IPS-NIHi7 (cell line): ENCODE measurements at regions not wholly inside any gene's neighbourhood (a gene's known extent, or its start where the extent isn't known, plus 50 kb on each side); places are given as distances from the start of the nearest gene placed in this dataset.

Experiments used
- DNase-seq: peaks from one replicate; pipeline ENCODE4 v3.0.0; 2012; ENCODE audit warnings: mixed read lengths; ENCODE audit errors: extremely low spot score

DNA sequence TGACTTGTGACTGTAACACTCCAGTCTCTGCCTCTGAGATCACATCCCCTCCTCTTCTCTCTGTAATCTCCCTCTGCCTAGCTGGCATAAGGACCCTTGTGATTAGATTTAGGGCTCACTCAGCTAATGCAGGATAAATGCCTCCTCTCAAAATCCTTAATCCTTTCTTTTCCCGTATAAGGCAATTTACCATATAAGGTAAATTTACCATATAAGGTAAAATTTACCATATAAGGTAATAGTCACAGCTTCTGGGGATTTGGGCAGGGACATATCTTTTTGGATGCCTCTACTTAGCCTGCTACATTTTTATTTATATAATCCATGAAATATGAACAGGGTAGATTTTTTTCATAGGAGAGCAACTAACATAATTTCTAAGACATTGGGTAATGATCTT, 318.0 kb upstream of the PUM3 start:
- DNase-seq, result no peak

DNA sequence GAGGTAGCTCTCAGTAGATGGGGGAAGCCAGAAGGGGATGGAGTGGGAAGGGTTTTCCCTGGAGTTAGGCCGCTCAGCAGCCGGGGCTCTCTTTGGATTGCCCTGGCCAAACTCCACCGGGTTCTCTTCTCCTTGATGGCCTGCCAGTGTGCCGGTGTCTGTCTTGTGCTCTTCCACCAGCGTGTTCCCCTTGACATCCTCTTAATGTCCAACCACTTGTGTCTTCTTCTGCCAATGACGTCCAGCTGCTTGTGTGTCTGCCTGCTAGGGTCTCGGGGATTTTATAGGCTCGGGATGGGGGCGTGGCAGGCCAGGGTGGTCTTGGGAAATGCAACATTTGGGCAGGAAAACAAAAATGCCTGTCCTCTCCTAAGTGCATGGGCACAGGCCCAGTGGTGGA, 313.1 kb upstream of the PUM3 start:
- DNase-seq, result no peak

DNA sequence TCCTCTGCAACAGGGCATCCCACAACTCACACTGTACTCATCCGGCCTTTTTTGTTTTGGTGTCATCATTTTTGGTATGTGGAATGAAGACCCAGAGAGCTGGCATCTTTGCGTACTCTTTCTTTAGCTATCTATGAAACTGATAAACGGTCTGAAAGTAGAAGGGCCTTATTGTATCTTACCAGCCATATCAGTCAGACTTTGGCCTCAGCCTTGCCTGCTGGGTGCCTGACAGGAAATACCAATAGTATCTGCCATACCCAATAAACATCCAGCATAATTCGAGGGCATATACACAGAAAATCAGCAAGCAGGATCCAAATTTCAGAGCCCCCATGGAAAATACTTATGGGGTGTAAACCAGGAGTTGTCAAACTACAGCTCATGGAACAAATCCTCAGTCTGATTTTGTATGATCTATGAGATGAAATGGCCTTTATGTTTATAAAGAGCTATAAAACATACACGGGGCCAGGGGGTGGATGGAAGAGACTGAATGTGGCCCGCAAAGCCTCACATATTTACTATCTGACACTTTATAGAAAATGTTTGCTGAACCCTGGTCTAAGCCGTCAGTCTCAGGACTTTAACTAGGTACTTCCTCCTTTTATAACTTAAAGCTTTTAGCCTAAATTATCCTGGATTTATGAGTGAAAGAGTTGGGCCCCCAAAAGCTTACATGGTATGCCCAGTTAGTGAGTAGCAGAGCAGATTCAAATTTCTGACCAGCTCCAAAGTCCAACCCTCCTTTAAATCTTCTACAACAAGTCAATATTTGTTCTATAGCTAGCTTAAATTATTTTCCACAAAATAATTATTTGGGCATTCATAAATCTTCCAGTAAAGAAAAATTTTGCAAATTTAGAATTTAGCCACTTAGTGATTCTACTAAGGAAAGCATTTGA, 308.0 kb upstream of the PUM3 start:
- DNase-seq, result no peak

DNA sequence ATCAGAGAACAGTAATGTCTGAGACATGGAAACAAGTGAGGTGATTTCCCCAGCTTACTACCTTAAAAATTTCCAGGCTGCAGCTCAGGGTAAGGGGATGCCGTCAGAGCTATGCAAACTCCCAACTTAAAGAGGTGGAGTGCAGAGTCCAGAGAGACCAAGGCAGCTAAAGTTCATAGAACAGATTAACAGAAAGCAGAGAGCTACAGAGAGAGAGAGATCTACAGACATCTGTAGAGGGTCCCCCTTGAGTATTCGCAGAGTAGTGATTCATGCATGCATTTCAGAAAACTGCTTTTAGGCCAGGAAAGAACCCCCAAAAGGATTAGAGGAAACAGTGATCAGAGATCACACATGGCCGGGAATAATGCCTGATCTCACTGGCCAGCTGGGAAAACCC, 306.2 kb upstream of the PUM3 start:
- no peak for DNase-seq

DNA sequence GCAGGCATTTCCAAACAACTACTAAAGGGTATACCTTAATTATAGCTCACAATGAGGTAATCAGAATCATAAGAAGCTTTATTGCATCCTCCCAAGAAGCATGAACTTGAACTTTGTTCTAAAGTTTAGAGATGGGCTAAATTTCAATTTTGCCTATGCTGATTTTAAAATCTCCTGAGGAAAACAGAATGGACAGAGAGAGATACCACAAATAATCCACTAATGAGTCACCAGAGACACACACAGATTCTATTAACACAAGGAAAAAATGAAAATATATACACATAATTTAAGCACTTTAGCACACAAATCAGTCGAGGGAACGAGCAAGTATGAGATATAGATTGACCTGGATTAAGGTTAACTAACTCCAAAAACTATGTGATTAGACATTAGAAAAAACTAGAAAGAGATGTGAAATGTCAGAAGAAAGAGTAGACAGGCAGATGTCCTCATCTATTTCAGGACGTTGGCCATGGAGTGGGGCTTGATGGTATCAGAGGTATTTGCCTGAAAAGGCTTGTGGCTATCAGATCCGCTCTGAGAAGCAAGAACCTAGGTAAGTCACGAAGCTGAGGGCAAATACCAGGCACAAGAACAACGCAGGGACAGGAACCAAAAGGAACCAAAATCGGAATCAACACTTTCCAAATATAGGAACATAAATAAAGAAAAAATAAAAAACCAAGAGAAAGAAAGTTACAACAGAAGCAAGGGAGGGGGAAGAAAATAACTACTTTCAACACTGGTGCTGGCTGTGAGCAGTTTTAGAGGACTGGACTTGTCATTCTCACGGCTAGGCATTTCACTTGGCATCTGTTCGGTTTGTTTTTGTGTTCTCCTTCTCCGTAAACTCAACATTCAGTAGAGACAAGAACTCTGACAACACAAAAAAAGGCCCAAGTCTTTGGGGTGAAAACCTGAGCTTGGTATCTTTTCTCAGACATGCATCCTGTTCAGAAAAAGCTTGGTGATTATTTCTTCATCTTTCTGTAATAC, 294.6 kb upstream of the PUM3 start:
- DNase-seq, result no peak

DNA sequence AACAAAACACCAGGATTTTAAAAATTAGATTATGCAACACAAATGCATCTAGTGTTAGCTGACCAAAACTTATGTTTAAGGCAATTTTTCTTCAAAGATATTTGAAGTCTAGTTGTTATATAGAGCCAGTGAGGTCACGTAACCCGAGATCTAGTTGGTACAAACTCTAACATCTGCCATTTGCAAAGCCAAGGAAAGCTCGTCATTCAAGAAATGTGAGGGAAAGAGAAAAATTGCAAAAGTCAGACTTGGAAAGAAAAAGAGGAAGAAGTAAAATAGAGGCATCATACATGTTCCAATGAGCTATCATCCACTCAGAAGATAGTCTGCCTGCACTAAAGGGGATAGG, 293.4 kb upstream of the PUM3 start:
- no peak for DNase-seq

DNA sequence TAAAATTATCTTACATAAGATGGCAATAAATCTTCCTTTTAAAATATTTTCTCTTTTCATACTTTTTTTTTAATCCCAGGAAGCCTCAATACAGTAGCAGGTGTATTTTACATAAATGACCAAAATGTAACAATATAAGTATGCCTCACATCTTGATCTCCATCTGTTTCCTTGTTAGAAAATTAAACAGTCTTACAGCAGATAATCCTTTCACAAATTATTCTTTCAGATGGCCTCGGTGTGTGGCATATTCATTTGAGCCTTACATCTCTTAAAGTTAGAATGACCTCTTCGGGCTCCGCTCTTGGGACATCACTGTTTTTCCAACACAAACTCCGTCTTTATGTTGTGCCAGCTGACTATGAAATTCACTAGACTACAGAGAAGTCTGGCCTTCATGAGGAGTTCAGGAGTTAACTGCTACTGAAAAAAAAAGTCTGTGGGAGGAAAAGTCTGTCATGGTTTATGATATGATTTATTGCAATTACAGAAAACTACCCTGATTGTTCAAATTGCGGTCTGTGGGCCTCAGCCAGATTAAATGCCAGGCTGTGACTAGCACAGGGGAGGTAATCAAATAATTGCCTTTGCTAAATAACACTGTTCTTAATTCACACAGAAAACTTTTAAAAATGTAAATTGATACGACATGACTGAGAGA, 292.9 kb upstream of the PUM3 start:
- DNase-seq, result no peak

DNA sequence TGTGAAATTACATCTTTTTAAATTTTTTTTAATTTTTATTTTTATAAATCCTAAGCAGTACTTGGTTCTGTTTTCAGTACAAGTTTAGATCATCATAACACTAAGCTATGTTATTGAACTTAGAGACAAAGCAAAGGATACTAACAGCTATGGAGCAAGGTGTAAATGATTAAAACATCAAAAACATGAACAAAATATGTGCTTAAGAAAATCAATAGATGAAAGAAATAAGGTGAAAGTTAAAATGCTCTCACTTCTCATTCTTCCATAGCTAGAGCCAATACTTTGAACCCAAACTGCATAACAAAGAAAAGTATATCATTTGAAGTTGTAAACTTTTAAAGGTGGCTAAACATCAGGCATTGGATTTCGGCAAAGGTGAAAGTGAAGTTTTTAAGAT, 292.3 kb upstream of the PUM3 start:
- DNase-seq, result no peak

DNA sequence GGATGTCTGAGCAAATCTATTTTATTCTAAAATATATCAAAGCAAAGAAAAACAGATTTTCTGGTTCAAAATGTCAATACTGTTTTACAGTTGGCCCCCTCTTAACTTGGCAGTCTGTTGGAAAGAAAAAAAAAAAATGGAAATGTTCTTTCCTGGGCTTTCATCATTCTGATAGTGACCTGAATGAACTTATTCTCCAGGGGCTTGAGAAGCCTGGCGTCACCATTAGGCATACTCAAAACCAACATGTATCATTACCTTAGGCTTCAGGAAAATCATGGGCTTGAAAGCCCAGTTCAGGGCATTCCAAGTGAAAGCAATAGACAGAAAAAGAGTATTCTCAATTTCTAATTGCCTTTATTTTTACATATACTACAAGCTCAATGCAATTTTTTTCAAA, 283.7 kb upstream of the PUM3 start:
- no peak for DNase-seq

DNA sequence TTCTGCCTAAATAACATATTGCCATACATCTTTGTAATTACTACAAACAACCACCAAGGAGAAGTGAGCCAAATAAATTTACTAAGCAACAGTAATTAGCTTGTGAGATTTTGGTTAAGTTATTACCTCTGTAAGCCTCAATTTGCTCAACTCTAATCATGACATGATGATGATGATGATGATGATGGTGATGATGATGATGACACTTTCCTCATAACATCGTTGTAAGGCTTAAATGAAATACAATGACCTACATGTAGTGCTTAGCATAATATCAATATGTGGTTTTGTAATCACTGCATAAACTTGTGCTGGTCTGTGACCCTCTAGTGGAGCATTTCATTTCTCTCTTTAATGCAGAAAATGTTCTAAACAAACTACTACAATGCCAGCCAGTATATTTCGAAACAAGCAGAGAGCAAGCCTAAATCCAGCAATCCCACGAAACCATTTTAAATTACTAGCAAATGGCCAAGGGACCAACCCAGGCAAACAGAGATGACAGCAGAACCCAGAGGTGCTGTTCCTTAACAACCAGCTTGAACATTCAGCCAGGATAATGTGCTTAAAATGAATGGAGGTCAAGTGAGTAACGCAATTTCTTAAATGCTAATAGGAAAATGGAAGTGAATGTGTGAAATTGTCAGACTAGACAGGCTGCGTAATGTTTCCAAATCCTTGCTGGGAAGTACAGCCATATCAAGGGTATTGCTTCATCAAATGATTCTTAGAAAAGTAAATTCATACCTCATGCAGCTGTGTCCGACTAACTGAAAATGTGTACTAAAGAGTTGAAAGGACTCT, 281.9 kb upstream of the PUM3 start:
- no peak for DNase-seq

DNA sequence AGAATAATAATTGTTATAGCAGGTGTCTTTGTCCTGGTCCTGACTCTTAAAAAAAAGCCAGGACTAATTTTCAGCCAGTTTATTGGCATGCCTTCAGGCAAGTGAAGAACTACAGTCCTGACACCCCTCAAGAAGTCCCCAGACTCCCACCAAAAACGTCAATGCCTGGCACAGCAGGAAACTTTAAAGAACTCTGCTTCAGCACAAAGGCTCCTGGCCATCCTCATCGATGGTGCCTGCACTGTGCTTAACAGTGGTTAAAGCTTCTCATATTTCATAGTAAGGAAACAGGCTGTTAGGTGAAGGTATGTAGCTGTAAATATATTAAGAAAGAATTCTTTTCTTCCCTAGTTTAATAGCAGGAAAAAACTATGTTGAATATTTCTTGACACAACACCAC, 280.1 kb upstream of the PUM3 start:
- peak; percentile 20 for DNase-seq

DNA sequence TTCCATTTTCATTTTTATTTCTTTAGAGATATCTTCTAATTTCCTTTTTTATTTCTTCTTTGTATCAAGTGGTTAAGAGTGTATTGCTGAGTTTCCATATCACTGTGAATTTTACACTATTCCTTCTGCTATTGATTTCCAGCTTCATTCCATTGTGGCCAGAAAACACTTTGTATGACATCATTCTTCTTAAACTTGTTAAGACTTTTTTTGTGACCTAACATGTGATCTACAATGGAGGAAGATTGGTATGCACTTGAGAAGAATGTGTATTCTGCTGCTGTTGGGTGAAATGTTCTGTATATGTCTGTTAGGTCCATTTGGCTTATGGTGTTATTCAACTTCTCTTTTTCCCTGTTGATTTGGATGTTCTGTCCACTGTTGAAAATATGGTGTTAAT, 274.2 kb upstream of the PUM3 start:
- DNase-seq, result no peak

DNA sequence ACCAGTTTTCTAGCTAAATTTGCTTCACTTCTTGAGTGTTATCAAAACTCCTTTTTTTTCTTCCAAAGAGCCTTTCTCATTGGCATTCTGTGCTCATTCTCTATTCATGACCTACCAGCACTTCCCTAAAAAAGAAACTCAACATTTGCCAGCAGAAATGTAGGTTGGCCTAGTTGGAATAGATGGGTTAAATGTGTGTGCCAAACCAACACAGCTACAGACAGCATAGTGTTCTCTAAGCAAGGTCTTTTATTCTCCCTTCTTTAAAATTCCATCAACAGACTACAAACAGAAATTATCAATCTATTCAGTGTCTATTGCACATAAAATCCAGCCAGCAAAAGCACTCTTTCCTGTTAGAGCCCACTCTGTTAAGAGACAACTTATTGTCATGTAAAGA, 255.8 kb upstream of the PUM3 start:
- DNase-seq, result no peak

DNA sequence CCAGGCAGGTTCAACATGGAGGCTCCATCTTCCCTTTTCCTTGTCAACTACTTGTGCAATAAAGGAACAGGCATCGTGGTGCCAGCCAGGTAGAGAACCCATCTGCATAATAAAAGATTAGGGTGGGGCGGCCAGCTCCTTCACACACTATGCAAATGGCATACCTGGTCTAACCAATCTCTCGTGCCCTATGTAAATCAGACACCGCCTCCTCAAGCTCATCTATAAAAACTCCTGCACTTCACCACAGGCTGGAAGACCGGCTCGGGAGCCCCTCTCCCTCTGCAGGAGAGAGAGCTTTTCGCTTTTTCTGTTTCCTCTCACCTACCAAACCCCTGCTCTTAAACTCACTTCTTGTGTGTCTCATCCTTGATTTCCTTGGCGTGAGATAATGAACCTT, 244.3 kb upstream of the PUM3 start:
- peak; percentile 30 for DNase-seq

DNA sequence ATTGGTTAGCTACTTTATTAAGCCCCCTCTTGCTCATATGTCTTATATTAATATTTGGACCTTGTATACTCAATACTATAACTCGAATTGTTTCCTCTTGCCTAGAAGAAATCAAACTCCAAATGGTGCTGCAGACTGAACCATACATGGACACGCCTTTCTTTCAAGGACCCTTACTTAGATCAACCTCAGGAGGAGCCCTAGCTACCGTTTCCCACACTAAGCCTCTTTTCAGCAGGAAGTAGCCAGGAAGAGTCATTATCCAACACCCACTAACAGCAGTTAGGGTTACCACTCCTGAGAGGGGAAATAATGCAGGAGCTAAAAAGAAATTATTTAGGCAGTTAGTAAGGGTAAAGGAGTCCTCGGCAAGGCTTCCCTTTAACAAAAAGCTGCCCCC, 243.8 kb upstream of the PUM3 start:
- no peak for DNase-seq

DNA sequence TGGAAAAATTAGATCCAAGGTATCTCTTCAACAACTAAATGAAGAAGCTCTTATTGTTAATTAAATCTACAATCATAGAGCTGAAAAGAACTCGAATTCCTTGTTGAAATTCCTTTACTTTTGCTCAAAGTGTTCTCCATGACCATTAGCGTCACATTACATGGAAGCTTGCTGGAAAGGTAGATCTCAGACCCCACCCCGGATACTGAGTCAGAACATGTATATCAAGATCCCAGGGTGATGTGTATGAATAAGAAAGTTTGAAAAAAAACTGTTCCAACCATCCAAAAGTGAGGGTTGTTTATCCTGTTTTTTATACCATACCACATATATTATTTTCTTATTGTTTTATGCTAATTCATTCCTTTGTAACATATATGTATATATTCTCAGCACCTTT, 237.1 kb upstream of the PUM3 start:
- DNase-seq, result no peak

DNA sequence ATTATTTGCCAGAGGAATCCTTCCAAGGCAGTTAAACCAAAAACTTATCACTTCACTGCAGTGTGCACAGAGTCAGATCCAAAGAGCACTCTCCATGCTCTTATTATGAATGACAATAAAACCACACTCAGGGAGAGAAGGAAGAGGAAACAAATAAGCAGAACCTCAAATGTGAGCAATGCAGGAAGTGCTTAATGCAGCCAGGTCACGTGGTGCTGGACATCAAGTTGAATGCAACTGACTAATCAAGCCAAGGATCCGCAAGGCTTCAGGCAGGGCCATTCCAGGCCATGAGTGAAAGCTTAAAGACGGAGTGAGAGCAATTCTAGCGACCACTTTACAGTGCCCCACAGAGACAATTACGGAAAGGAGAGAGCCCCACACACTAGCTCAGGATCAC, 230.4 kb upstream of the PUM3 start:
- peak; percentile 10 for DNase-seq

DNA sequence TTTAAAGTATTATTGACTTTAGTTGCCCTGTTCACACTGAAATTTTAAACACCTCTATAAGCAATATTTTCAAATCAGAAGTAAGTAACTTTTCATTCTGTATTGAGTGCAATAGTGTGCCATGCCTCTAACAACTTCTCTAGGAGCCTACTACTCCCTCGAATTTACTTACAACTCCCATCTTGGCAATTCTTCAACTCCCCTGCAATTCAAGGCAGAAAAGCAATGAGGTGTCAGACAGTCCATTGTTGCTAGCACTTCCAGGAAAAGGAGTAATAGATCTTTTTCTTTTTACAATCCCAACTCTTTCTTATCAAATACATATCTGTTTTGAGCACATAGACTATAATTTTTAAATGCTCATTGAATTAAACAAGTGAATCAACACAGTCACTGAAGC, 222.7 kb upstream of the PUM3 start:
- no peak for DNase-seq

DNA sequence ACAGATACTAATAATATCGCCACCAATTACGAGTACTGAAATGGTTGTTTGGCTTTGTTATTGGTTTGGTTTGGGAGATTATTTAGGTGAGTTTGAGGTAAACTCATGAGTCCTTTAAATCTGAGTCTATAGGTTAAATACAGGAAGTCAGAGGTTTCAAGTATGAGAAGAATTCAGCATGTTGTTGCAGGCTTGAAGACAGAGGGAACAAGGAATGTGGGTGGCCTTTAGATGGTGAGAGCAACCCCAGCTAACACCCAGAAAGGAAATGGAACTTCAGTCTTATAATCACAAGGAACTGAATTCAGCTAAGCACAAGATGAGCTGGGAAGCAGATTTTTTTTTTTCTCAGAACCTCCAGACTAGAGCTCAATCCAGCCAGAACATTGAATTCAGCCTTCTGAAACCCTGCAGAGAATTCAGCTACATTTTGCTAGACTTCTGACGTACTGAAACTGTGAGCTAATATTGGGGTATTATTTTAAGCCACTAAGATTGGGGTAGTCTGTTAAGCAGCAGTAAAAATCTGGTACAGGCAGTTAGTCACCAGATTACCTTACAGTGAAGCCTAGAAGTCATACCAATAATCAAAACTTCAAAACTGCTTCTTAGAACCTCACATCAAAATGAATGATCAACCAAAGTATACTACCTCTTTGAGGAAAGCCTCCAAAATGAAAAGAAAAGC, 216.0 kb upstream of the PUM3 start:
- peak; percentile 16 for DNase-seq

DNA sequence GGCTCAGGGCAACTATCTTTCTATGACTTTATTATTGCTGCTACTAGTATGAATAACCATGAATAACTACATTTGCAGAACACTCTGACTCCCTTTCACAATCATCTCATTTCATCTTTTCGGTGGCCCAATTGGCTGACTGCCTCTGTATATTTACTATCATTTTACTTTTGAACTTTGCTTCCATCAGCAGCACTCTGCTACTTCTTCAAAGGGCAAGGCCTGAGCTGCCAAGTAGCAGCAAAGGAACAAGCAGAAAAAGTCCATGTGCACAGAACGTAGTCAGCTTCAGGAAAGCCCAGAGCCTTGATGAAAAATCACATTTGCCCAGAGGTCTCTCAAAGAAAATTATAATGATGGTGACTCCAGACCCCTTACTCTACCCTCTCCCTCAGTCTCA, 214.5 kb upstream of the PUM3 start:
- no peak for DNase-seq

DNA sequence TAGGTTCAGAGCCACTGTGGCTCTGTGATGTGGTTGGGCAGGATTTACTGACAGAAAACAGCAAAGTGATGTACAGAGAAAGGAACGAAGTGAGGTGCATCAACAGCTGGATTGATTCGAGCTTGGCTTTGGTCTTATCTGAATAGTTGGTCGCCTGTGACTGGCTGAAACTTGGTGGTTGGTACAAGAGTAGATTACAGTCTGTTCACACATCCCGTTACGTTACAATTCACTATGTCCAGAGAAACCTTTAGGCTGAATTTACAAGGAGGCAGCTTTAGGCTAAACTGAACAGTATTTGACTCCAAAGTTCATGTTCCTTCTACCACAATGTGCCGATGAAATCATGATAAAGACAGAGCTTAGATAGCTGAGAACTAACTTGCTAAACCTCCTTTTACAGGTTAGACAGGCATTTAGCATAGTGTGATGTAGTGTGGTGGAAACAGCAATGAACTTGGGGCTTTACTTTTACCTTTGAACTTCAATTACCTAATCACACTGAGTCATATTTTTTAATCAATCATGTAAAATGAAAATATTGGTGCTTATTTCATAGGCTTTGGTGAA, 210.2 kb upstream of the PUM3 start:
- no peak for DNase-seq
